ENCODE measurements at regions not wholly inside any gene's neighbourhood (a gene's known extent, or its start where the extent isn't known, plus 50 kb on each side); places are given as distances from the start of the nearest gene placed in this dataset.
"Not testable (repeated sequence)": the region's sequence is repeated elsewhere in the genome, so short reads cannot be mapped to it uniquely, and the experiment has no call there.

DNA sequence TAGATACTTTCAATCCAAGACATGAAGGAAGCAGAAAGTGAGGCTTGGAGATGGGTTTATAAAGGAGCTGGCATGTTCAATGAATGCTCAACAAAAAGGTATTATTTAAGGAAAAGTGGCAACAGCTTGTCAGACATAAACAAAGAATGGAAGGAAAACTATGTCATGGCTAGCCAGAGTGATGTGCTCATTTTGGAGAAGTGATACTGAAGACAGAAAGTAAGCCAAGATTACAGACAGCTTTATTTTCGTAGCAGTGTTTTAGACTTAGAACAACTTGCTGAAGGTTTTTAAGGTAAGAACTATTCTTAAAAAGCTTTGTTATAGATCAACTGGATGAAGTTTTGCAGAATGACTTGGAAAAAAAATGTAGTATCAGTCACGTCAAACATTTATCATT lies 160.5 kb upstream of the FERD3L start:
- DNase-seq (ENCODE audit: low read depth in 2 of 2) = no peak

DNA sequence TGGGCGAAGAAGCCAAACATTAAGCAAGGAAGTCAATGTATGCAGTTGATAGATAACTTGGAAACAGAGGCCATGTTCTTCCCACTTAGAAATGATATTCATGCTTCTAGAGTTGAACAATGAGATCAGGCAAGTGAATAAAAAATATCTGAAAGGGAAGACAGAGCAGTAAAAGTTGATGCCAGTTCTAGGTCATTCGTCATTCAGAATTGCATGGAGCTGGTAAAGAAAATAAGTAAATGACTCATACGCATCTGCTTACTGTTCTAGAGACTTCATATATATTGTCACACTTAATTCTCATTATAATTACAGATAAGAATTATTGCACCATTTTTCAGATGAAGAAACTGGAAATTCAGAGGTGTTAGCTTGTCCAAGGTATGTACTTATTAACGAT lies 158.9 kb upstream of the FERD3L start:
- DNase-seq (ENCODE audit: low read depth in 2 of 2) = no peak

DNA sequence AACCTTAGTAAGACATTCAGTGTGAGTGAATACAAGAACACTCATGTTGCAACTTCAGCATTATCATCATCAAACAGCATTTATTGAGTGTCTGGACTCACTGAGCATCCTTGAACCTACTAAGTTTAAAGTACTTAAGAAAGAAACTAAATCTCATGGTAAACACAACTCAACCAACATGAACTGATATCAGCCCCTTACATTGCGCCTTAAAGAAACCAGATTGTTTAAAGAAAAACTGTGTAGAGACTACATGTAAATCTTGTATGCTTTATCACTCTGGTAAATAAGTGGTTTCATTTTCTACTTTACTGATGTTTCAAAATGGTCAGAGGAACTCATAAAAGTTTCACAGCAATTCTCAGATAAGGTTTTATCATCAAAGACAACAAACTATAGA lies 157.5 kb upstream of the FERD3L start:
- no peak for DNase-seq (ENCODE audit: low read depth in 2 of 2)

DNA sequence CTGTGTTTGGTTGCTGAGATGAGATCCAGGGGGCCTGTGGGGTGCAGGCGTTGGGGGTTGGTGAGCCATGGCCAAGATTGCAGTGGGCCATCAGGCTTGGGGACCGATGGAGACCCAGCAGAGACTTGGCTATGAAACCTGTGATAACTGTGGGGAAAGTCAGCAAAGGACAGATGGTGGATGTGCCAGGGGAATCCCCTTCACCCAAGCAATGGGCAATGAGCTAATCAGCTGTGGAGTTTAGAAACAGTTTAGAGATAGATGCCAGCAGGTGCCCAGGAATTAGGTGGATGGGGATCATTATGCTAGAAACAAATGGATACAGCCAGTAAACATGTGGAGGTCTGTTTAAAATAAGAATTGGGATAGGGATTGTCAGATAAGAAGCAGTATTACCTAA lies 151.4 kb upstream of the FERD3L start:
- DNase-seq (ENCODE audit: low read depth in 2 of 2) = no peak

DNA sequence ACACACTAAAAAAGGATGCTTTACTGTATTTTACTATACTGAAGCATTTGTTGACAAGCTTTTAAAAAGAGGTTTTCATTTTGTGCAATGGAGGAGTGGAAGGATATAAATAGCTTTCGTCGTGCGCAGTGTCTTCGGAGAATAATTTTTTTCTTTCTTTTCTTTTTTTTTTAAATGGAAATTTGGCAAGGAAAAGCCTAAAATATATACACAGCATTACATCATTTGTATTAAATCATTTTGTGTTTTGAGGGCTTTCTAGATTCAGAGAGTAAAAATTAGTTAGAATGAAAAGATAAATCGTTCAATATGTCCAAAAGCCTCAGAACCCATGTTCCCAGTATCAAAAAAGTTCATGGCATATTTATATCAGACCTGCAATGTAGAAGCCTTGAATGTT lies 150.2 kb upstream of the FERD3L start:
- DNase-seq (ENCODE audit: low read depth in 2 of 2) = no peak

DNA sequence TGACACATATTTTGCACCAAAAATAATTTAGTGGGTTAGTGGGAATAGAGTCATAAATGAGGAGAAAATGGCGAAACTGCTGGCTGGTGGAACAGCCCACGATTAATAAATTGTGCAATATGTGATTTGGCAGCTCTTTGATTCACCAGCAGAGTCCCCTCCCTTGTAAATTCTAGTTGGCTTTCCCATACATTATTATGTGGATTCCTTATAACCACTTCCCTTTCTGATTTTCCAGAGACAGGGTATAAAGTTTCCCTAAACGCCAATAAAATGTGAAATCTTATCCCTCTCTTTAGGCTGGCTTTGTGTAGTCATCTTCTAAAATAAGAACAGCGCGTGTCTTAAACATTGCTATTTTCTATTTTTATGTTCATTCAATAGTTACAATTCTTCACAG lies 149.4 kb upstream of the FERD3L start:
- DNase-seq (ENCODE audit: low read depth in 2 of 2) = peak; percentile 90

DNA sequence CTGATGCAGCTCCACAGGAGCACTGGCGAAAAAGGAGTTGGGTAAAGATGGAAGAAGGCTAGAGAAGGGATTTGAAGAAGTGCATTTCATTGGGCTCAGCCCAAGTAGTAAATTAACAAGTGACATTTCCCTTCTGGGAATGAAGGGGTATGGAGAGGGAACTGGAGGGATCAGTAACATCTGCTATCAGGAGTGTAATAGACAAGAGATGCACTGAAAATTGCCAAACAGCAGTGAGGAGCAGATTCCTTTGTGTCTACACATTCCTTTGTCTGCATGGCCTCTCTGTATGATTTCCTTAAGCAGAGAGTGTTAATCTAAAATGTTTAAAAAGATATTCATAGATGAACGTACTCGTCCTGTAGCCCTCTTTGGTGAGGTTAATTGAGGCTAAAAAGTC lies 148.2 kb upstream of the FERD3L start:
- DNase-seq (ENCODE audit: low read depth in 2 of 2) = peak in 1 of 2 experiments; percentile 27

DNA sequence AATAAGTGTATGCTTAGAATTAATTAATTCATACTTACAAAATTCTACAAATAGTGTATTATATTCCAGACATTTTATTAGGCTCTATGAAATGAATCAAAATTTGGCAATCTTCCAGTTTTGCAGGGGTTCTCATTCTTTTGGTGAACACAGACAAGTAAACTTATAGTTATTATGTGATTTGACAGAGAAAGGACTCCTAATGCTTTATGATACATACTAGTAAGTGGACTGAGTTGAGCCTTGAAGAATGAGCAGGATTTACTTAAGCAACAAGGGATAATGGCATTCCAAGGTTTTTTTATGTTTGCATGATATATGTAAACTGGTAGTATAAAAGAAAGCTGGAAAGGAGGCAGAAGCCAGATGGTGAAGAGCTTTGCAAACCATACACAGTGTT lies 145.7 kb upstream of the FERD3L start:
- DNase-seq (ENCODE audit: low read depth in 2 of 2) = no peak

DNA sequence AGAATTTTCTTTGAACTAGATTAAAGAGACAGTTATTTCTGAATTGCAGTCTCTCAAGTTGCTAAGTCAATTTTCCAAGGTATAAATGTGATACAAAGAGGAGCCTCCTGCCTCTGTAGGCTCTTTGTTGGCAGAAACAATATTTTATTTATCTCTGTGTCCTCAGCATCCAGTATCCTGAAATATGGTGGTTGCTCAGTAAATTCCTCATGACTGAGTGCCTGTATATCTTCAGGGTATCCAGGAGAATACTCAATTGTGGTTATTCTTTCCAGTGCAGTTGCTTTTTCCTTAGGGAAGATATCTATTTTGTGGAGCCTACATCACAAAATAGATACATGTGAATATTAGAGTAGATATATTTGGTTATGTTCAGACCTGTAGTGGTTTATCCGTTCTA lies 144.8 kb upstream of the FERD3L start:
- no peak for DNase-seq (ENCODE audit: low read depth in 2 of 2)

DNA sequence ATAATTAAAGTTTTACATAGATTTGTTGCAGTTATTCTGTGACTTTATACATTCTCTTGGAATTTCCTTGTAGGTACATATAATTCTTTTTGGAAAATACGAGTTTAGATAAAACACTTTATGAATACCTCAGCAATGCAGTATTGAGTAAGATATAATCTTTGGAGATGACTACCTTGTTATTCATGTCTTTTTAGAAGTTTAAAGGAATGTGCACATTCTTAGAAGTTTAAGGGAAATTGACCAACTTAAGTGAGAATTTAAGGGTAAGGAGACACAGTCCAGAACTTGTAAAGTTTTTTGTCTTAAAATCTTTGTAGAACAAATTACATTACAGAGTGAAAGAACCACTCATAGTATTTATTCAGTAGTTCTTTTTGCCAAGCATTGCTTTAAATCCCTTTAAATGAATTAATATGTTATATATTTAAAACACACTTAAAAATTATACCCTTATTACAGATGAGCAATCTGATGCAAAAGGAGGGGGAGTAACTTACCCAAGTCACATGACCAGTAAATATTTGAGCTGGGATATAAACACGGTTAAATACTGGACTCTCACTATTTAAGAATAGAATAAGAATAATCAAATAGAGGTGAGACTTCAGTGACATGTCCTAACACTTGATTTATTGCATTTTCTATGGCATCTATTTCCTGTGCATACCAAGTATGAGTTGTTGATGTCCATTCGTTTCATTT lies 139.5 kb upstream of the FERD3L start:
- DNase-seq (ENCODE audit: low read depth in 2 of 2) = peak in 1 of 2 experiments; percentile 26

DNA sequence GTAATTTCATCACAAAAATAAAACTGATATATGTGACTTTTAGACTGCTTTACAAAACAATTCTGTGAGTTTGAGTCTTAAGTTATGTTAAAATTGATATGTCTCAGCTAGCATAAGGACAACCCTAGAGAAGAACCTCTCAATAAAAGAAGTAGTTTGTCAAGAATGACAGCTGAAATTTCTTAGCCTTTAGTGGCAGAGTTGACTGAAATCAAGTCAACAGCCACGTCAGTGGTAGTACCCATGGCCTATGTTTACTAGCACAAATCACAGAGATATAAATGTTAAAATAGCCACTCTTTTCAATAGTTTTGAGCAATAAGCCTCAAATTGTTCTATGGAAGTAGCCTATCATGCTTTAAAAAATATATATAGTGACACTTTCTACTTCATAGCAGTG lies 138.9 kb upstream of the FERD3L start:
- DNase-seq (ENCODE audit: low read depth in 2 of 2) = no peak

DNA sequence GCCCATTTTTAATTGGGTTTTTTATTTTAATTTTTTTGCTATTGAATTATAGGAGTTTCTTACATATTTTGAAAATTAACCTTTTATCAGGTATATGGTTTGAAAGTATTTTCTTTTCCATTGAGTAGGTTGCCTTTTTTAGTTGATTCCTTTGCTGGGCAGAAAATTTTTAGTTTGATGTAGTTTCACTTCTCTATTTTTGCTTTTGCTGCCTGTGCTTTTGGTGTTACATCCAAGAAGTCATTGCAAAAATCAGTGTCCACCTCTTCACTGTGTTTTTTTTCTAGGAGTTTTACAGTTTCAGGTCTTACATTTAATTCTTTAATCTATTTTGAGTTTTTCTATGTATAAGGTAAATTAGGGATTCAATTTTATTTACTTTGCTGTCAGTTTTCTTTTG lies 129.8 kb upstream of the FERD3L start:
- DNase-seq (ENCODE audit: low read depth in 2 of 2) = no peak

DNA sequence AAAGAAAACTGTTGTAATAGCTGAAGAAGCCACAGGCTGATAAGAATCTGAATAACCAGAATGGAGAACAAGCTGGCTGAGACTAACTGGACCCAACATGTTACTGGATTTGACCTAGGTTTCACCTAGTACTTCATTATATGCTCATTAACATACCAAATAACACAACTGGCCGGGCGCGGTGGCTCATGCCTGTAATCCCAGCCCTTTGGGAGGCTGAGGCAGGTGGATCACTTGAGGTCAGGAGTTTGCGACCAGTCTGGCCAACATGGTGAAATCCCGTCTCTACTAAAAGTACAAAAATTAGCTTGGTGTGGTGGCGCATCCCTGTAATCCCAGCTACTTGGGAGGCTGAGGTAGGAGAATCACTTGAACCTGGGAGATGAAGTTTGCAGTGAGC lies 127.1 kb upstream of the FERD3L start:
- not testable (repeated sequence) for DNase-seq (ENCODE audit: low read depth in 2 of 2)

DNA sequence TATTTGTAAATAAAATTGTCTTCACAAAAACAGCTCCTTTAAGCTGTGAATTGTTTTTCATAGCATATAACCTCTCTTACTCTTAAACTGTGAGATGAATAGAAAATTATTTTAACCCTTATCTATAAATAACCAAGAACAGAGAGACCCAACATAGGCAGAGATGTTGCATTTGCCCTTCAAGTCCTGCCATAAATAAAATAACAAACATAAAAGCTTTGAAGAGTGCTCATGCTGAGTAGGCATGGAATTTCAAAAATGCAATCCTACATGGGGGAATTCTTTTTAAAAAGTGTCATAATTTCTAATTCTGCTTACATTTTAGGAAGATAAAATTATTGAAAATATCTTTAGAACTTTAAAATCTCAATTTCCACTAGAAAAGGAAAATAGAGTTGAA lies 124.1 kb upstream of the FERD3L start:
- no peak for DNase-seq (ENCODE audit: low read depth in 2 of 2)

DNA sequence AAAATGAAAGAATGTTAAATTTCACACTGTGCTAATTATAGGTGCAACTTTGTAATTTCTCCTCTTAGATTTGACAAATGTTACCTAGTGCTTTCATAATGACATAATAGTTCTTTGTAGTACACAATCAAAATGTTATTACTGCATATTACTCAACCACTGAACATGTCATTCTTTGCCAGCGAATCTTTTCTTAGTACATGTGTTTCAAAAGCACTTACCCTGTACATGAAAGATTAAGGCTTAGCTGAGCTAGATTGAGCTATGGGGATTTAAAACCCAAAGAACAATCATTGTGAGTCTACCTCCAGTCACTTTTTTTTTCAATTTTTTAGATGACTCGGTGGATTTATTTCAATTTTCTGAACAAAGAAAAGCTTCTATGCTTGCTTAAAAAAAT lies 123.5 kb upstream of the FERD3L start:
- no peak for DNase-seq (ENCODE audit: low read depth in 2 of 2)

DNA sequence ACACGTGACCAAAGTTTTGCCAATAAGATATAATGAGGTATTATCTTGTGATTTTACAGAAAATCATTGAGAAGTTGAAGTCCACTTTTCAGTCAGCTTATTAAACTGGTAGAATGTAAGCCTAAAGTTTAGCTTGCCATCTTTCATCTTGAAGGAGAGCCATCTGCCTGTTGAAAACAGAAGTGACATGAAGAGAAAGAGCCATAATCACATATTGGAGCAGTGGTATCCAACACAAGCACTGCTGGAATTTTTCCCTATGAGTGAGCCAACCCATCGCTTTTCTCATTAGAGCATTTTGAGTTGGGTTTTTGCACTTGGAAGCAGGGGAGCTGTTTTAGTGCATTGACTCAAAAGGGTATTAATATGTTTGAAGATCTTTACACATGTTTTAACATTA lies 117.6 kb upstream of the FERD3L start:
- no peak for DNase-seq (ENCODE audit: low read depth in 2 of 2)

DNA sequence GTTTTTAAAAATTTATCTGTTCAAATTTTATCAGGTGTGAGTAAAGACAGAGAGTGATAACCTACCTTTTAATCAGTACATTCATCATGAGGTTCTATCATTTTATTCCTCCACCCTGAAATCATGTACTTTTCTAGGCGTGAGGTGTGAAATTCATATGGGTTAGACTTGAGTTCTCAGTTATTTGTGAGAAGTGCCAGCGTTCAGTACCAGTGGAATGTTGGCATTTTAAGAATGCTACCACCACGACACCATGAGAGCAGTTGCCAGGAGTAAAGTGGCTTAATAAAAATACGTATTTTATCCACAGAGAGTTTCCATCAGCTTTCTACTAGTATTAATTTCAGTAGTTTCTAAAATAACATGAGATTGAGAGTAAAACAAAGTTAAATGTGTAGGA lies 104.1 kb upstream of the FERD3L start:
- no peak for DNase-seq (ENCODE audit: low read depth in 2 of 2)

DNA sequence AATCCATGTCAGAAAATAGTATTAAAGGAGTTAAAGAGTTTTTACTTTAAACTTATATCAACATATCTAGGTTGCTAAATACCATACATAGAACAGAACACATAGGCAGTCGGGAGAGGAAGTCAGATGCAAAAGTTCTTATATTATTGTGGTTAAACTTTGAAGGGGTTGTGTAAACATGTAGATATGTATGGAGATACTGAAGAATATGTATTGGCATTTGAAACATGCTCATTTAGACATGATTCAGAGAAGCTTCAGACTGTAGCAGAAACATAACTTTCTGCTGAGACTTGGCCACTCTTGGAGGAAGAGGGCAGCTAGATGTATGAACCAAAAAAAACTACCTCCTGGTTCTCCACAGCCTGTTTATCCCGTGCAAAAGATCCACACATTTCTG lies 103.5 kb upstream of the FERD3L start:
- DNase-seq (ENCODE audit: low read depth in 2 of 2) = peak; percentile 45 to 53

DNA sequence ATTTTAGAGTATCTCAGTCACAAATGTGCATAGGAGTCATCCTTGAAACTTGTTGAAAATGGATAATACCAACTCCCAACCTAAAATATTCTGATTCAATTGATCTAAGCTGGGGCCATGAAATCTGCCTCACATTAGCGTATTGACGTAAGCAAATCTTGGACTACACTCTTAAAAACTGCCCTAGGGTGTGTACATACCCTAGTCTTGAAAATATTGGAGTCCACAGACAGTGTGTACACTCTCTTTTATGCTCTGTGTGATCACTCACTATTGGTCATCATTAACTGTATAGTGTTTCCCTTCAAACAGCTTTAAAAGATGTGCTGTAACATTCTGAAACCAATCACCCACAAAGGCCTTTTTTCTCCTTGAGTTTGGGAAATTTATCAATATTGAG lies 102.9 kb upstream of the FERD3L start:
- no peak for DNase-seq (ENCODE audit: low read depth in 2 of 2)

DNA sequence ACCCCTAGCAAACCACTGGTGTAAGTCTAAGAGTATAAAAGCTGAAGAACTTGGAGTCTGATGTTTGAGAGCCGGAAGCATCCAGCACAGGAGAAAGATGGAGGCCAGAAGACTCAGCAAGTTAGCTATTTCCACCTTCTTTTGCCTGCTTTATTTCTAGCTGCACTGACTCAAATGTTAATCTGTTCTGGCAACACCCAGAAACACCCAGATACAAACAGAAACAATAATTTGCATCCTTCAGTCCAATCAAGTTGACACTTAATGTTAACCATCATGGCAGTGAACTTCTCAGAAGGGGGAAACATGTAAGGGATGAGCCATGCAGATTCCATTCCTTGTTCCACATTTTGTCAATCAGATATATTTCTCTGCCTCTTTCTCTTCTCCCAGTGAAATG lies 101.8 kb upstream of the FERD3L start:
- DNase-seq (ENCODE audit: low read depth in 2 of 2) = no peak

DNA sequence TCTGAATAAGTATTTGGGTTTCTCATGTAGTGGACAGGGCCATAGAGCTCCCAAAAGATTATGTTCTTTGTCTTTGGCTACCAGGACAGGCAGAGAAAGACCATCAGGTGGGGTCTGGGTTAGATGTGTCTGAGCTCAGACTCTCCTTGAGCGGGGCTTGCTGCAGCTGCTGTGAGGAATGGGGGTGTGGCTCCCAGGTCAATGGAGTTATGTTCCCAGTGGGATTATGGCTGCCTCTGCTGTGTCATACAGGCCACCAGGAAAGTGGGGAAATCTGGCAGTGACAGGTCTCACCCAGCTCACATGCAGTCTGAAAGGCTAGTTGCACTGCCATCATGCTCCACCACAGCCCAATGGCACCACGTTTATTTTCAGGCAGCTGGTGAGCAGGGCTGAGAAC lies 97.0 kb upstream of the FERD3L start:
- no peak for DNase-seq (ENCODE audit: low read depth in 2 of 2)

DNA sequence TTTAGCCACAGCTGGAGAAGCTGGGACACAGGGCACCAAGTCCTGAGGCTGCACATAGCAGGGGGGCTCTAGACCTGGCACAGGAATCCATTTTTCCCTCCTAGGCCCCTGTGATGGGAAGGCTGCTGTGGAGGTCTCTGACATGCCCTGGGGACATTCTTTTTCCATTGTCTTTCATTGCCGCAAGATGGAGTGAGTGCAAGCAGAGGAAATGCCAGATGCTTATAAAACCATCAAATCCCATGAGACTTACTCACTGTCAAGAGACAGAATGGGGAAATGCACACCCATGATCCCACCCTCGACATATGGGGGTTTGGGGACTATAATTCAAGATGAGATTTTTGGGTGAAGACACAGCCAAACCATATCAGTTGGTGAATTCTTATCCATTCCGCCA lies 94.7 kb upstream of the FERD3L start:
- DNase-seq (ENCODE audit: low read depth in 2 of 2) = no peak

DNA sequence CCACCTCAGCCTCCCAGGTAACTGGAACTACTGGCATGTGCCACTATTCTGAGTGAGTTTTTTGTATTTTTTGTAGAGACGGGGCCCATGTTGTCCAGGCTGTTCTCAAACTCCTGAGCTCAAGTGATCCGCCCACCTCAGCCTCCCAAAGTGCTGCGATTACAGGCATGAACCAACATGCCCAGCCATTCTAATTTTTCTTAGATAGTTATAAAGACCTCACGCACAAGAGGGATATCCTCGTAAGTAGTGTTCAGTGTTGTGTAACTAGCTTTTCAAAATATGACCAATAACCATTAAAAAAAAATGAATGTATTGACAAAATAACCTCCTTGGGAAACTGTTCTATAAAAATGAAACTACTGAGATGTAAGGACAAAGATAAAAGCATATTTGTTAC lies 90.5 kb upstream of the FERD3L start:
- DNase-seq (ENCODE audit: low read depth in 2 of 2) = no peak

DNA sequence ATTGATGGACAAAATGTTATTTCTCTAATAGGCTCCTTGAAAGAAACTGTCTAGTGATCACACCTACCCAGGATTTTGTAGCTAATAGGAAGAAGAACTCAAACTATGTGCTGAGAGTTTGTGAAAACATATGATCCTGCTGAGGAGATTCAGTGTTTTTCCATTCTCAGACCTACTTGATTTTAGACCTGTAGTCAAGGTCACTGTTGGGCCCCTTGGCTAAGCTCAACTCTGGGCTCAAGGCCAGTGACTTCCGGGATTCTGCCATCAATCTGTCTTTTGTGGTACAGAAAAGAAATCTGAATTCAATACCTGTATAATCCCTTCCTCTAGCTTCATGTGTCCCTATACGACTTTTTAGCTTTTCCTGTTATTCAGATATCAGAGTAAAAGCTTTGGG lies 79.7 kb upstream of the FERD3L start:
- DNase-seq (ENCODE audit: low read depth in 2 of 2) = no peak
